Endodermal cell (in vitro differentiated cells): ENCODE measurements at regions not wholly inside any gene's neighbourhood (a gene's known extent, or its start where the extent isn't known, plus 50 kb on each side); places are given as distances from the start of the nearest gene placed in this dataset.

Experiments
- DNase-seq: peaks from one replicate; pipeline ENCODE4 v3.0.0-alpha.2; 2017
- H3K27ac ChIP-seq: 2 replicates; pipeline ENCODE4 v1.5.1; 2013; ENCODE audit warnings: mild to moderate bottlenecking, low read depth, low read length, moderate library complexity
- H3K27me3 ChIP-seq: 2 replicates; pipeline ENCODE4 v1.6.1; 2013; ENCODE audit warnings: mild to moderate bottlenecking, low read length, moderate library complexity; ENCODE audit not compliant: insufficient read depth, control insufficient read depth, poor library complexity, severe bottlenecking
- H3K36me3 ChIP-seq: 2 replicates; pipeline ENCODE4 v1.7.0; 2013; ENCODE audit warnings: mild to moderate bottlenecking, low read length, moderate library complexity; ENCODE audit not compliant: control insufficient read depth, insufficient read depth
- H3K4me1 ChIP-seq: one replicate; pipeline ENCODE4 v1.7.0; 2013; ENCODE audit warnings: low read length; ENCODE audit not compliant: control insufficient read depth, insufficient read depth
- H3K4me3 ChIP-seq: 2 replicates; pipeline ENCODE4 v1.5.1; 2013; ENCODE audit warnings: mild to moderate bottlenecking, low read length, moderate library complexity
- H3K9ac ChIP-seq: 2 replicates; pipeline ENCODE4 v1.6.1; 2013; ENCODE audit warnings: mild to moderate bottlenecking, low read length, moderate library complexity; ENCODE audit not compliant: poor library complexity, severe bottlenecking; ENCODE audit errors: extremely low read depth
- H3K9me3 ChIP-seq: 2 replicates; pipeline ENCODE4 v1.6.1; 2013; ENCODE audit warnings: mild to moderate bottlenecking, low read length, moderate library complexity; ENCODE audit not compliant: control insufficient read depth
- H3K27ac Mint-ChIP-seq: 2 replicates; pipeline ENCODE4 v1.8.0; 2020; ENCODE audit warnings: mixed read lengths
- H3K27me3 Mint-ChIP-seq: 2 replicates; pipeline ENCODE4 v1.8.0; 2021; ENCODE audit warnings: mild to moderate bottlenecking, mixed read lengths; ENCODE audit not compliant: insufficient read depth
- H3K36me3 Mint-ChIP-seq: 2 replicates; pipeline ENCODE4 v1.8.0; 2020; ENCODE audit warnings: low read depth, mixed read lengths
- H3K4me1 Mint-ChIP-seq: 2 replicates; pipeline ENCODE4 v1.8.0; 2020; ENCODE audit warnings: mixed read lengths
- H3K4me3 Mint-ChIP-seq: 2 replicates; pipeline ENCODE4 v1.8.0; 2020; ENCODE audit warnings: mild to moderate bottlenecking, moderate library complexity, mixed read lengths
- H3K9me3 Mint-ChIP-seq: 2 replicates; pipeline ENCODE4 v1.8.0; 2020; ENCODE audit warnings: mild to moderate bottlenecking, mixed read lengths
- CTCF ChIP-seq: fragments of 200-600 bp; sonication (generic); conservative IDR thresholded peaks from 2 replicates; pipeline ENCODE4 v1.5.0; 2021; ENCODE audit warnings: antibody characterized with exemption, mild to moderate bottlenecking
- WGBS, 2 experiments: methylation state at CpG; one replicate each; pipeline versions ENCODE4 v1.1.5 to v1.1.7; 2013; ENCODE audit warnings: missing lambda C conversion rate in 2 of 2, mixed read lengths in 1 of 2; ENCODE audit not compliant: insufficient coverage in 1 of 2, insufficient read length in 1 of 2; 5-methylcytosine and 5-hydroxymethylcytosine counted together

- Mint-ChIP-seq H3K36me3 (no peaks in the 10 kb centered on the region), H3K27ac (no peak overlapping the region), H3K4me1 (no peaks in the 10 kb centered on the region), H3K4me3 (no peak overlapping the region), H3K9me3 (no peaks in the 10 kb centered on the region), H3K27me3 (no peaks in the 10 kb centered on the region)
- Histone ChIP-seq H3K27ac (no peak overlapping the region), H3K27me3 (no peaks in the 10 kb centered on the region), H3K9ac (no peak overlapping the region), H3K4me3 (no peak overlapping the region), H3K4me1 (no peaks in the 10 kb centered on the region), H3K9me3 (no peaks in the 10 kb centered on the region), H3K36me3 (no peaks in the 10 kb centered on the region)
- WGBS, 2 experiments, result 92% methylated on average over 3 of the region's 3 CpGs; no CpG with 5 or more reads in 1 of the 2 experiments
- TF ChIP-seq CTCF, result no peak
- DNase-seq, result no peak
These were observed 306.2 kb upstream of the AKR1E2 start for GRCh38 chr10:4519658-4520402.

- no peaks in the 10 kb centered on the region for H3K4me1 Mint-ChIP-seq
- Histone ChIP-seq H3K4me1 (no peaks in the 10 kb centered on the region), H3K27ac (no peak overlapping the region), H3K4me3 (no peak overlapping the region), H3K9ac (no peak overlapping the region), H3K9me3 (no peaks in the 10 kb centered on the region), H3K36me3 (no peaks in the 10 kb centered on the region), H3K27me3 (no peaks in the 10 kb centered on the region)
- H3K9me3 Mint-ChIP-seq, result no peaks in the 10 kb centered on the region
- no peak for TF ChIP-seq CTCF
- no peak overlapping the region for H3K27ac Mint-ChIP-seq
- WGBS, 2 experiments, result 83 to 97% methylated on average over 1 of the region's 1 CpG
- H3K27me3 Mint-ChIP-seq, result no peaks in the 10 kb centered on the region
- no peak for DNase-seq
- H3K4me3 Mint-ChIP-seq, result no peak overlapping the region
- no peaks in the 10 kb centered on the region for H3K36me3 Mint-ChIP-seq
These were observed 308.3 kb upstream of the AKR1E2 start for GRCh38 chr10:4517746-4518145.

DNA sequence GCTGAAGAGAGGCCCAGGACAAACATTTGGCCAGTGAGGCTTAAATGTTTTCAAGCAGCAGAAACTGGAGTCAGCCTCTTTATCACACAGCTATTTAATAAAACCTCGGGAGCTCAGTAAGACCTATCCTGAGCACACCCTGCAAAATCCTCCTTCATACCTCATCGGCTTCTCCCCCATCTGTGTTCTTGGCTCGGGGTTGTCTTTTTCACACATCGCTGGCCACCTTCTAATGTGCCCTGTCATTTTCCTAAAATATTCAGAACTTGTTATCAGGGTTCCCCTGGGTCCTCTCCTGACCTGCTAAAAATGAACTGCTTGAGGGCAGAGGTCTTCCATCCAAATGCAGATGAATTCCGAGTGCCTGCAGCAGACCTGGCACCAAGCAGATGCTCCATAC lies 310.3 kb upstream of the AKR1E2 start:
- no peaks in the 10 kb centered on the region for H3K36me3 ChIP-seq
- no peaks in the 10 kb centered on the region for H3K9me3 ChIP-seq
- H3K27ac ChIP-seq, result no peak overlapping the region
- Mint-ChIP-seq H3K27ac (no peak overlapping the region), H3K27me3 (no peaks in the 10 kb centered on the region), H3K4me3 (no peak overlapping the region), H3K36me3 (no peaks in the 10 kb centered on the region), H3K9me3 (no peaks in the 10 kb centered on the region), H3K4me1 (no peaks in the 10 kb centered on the region)
- DNase-seq, result no peak
- H3K4me1 ChIP-seq, result no peaks in the 10 kb centered on the region
- H3K4me3 ChIP-seq, result no peak overlapping the region
- 89 to 98% methylated on average over 4 to 5 of the region's 5 CpGs for WGBS, 2 experiments
- H3K27me3 ChIP-seq, result no peaks in the 10 kb centered on the region
- no peak overlapping the region for H3K9ac ChIP-seq
- TF ChIP-seq CTCF, result no peak
